Esophagus (tissue), 2 donors: ENCODE measurements at regions not wholly inside any gene's neighbourhood (a gene's known extent, or its start where the extent isn't known, plus 50 kb on each side); places are given as distances from the start of the nearest gene placed in this dataset.

ENCODE experiments used
- H3K27ac ChIP-seq, 2 donors: one replicate each; pipeline ENCODE4 v1.5.1; 2013; ENCODE audit warnings: low read depth in 2 of 2, mild to moderate bottlenecking in 2 of 2, inconsistent platforms in 1 of 2, low read length in 1 of 2, moderate library complexity in 1 of 2
- H3K27me3 ChIP-seq, 2 donors: one replicate each; pipeline ENCODE4 v1.6.1; 2013; ENCODE audit warnings: low read length in 2 of 2, control low read depth in 1 of 2, mild to moderate bottlenecking in 1 of 2; ENCODE audit not compliant: insufficient read depth in 2 of 2, control insufficient read depth in 1 of 2
- H3K36me3 ChIP-seq, 2 donors: one replicate each; pipeline ENCODE4 v1.6.1; 2013; ENCODE audit warnings: low read length in 1 of 2; ENCODE audit not compliant: control insufficient read depth in 2 of 2, insufficient read depth in 2 of 2
- H3K4me1 ChIP-seq, 2 donors: one replicate each; pipeline ENCODE4 v1.6.1; 2013; ENCODE audit warnings: low read length in 1 of 2; ENCODE audit not compliant: control insufficient read depth in 2 of 2, insufficient read depth in 2 of 2
- H3K4me3 ChIP-seq, 2 donors: one replicate each; pipeline ENCODE4 v1.5.1; 2013; ENCODE audit warnings: low read length in 2 of 2, mild to moderate bottlenecking in 2 of 2, low read depth in 1 of 2, moderate library complexity in 1 of 2
- H3K9me3 ChIP-seq, 2 donors: one replicate each; pipeline ENCODE4 v1.6.1; 2013; ENCODE audit warnings: mild to moderate bottlenecking in 2 of 2, low read depth in 1 of 2, low read length in 1 of 2, moderate library complexity in 1 of 2; ENCODE audit not compliant: control insufficient read depth in 2 of 2, insufficient read depth in 1 of 2
- WGBS, 2 donors: extraction: QIAGEN DNeasy Blood & Tissue Kit; methylation state at CpG; one replicate each; pipeline ENCODE4 v1.1.7; 2013; 5-methylcytosine and 5-hydroxymethylcytosine counted together
- donor health status: healthy with polysubstance abuse.
- donor health status: Bipolar disorder and iron deficiency.

GRCh38 chr13:39874331-39875053 lies 219.0 kb downstream of the COG6 start:
- Histone ChIP-seq H3K27ac (no peak overlapping the region), H3K9me3 (no peaks in the 10 kb centered on the region), H3K4me1 (peaks cover 0 to 2% of the 10 kb centered on the region in 2 donors), H3K27me3 (no peaks in the 10 kb centered on the region), H3K36me3 (no peaks in the 10 kb centered on the region), H3K4me3 (no peak overlapping the region)
- 63 to 67% methylated on average over 3 of the region's 3 CpGs for WGBS, 2 donors

- H3K4me1 ChIP-seq: peaks cover 0 to 2% of the 10 kb centered on the region in 2 donors
- H3K9me3 ChIP-seq: no peaks in the 10 kb centered on the region
- H3K36me3 ChIP-seq: no peaks in the 10 kb centered on the region
- H3K4me3 ChIP-seq: no peak overlapping the region
- WGBS, 2 donors: 66 to 71% methylated on average over 9 of the region's 9 CpGs
- no peak overlapping the region for H3K27ac ChIP-seq
- H3K27me3 ChIP-seq: no peaks in the 10 kb centered on the region
Measured at GRCh38 chr13:39875111-39875987, 219.9 kb downstream of the COG6 start.

GRCh38 chr13:39876258-39876657 lies 220.8 kb downstream of the COG6 start:
- 75 to 87% methylated on average over 3 of the region's 3 CpGs for WGBS, 2 donors
- H3K36me3 ChIP-seq: no peaks in the 10 kb centered on the region
- H3K27ac ChIP-seq: no peak overlapping the region
- no peak overlapping the region for H3K4me3 ChIP-seq
- H3K9me3 ChIP-seq: no peaks in the 10 kb centered on the region
- H3K27me3 ChIP-seq: no peaks in the 10 kb centered on the region
- peaks cover 0 to 2% of the 10 kb centered on the region in 2 donors for H3K4me1 ChIP-seq

GRCh38 chr13:39877134-39877533 lies 221.7 kb downstream of the COG6 start:
- WGBS, 2 donors: 75 to 79% methylated on average over 5 of the region's 5 CpGs
- H3K27ac ChIP-seq: no peak overlapping the region

GRCh38 chr13:39879286-39880035 lies 224.0 kb downstream of the COG6 start:
- no peak overlapping the region for H3K4me3 ChIP-seq
- H3K4me1 ChIP-seq: peaks cover 0 to 2% of the 10 kb centered on the region in 2 donors
- no peak overlapping the region for H3K27ac ChIP-seq
- H3K27me3 ChIP-seq: no peaks in the 10 kb centered on the region
- 77 to 81% methylated on average over 4 of the region's 4 CpGs for WGBS, 2 donors
- H3K36me3 ChIP-seq: no peaks in the 10 kb centered on the region
- H3K9me3 ChIP-seq: peaks cover 0 to 2% of the 10 kb centered on the region in 2 donors

More at GRCh38 chr13:39877134-39877533, 221.7 kb downstream of the COG6 start:
- Histone ChIP-seq H3K9me3 (no peaks in the 10 kb centered on the region), H3K36me3 (no peaks in the 10 kb centered on the region), H3K27me3 (no peaks in the 10 kb centered on the region), H3K4me1 (peaks cover 0 to 2% of the 10 kb centered on the region in 2 donors), H3K4me3 (no peak overlapping the region)

GRCh38 chr13:39881383-39881782 lies 225.9 kb downstream of the COG6 start:
- Histone ChIP-seq H3K27ac (no peak overlapping the region), H3K27me3 (no peaks in the 10 kb centered on the region), H3K4me3 (no peak overlapping the region), H3K9me3 (peaks cover 0 to 2% of the 10 kb centered on the region in 2 donors), H3K36me3 (no peaks in the 10 kb centered on the region), H3K4me1 (peaks cover 0 to 2% of the 10 kb centered on the region in 2 donors)
- WGBS, 2 donors: 38 to 45% methylated on average over 2 of the region's 2 CpGs

GRCh38 chr13:39881887-39882286 lies 226.4 kb downstream of the COG6 start:
- peaks cover 0 to 2% of the 10 kb centered on the region in 2 donors for H3K9me3 ChIP-seq
- H3K27me3 ChIP-seq: no peaks in the 10 kb centered on the region
- peaks cover 0 to 2% of the 10 kb centered on the region in 2 donors for H3K4me1 ChIP-seq
- H3K4me3 ChIP-seq: no peak overlapping the region
- no peak overlapping the region for H3K27ac ChIP-seq
- WGBS, 2 donors: 56 to 60% methylated on average over 1 of the region's 1 CpG
- no peaks in the 10 kb centered on the region for H3K36me3 ChIP-seq

GRCh38 chr13:39884166-39884565 lies 228.7 kb downstream of the COG6 start:
- no peaks in the 10 kb centered on the region for H3K36me3 ChIP-seq
- H3K27me3 ChIP-seq: no peaks in the 10 kb centered on the region
- no peak overlapping the region for H3K27ac ChIP-seq
- H3K4me1 ChIP-seq: no peaks in the 10 kb centered on the region
- WGBS, 2 donors: 0 to 9% methylated on average over 1 of the region's 1 CpG
- H3K9me3 ChIP-seq: peaks cover 0 to 2% of the 10 kb centered on the region in 2 donors
- no peak overlapping the region for H3K4me3 ChIP-seq

GRCh38 chr13:39886336-39886735 lies 230.9 kb downstream of the COG6 start:
- Histone ChIP-seq H3K27me3 (no peaks in the 10 kb centered on the region), H3K9me3 (peaks cover 0 to 2% of the 10 kb centered on the region in 2 donors), H3K27ac (no peak overlapping the region), H3K4me1 (no peaks in the 10 kb centered on the region), H3K36me3 (no peaks in the 10 kb centered on the region), H3K4me3 (no peak overlapping the region)
